Activated CD4-positive, alpha-beta T cell treated with anti-CD3 and anti-CD28 coated beads, Interleukin-2, amount 10 ng/mL, durations not matched to agents 24 days and 14 days (primary cell): ENCODE measurements at regions not wholly inside any gene's neighbourhood (a gene's known extent, or its start where the extent isn't known, plus 50 kb on each side); places are given as distances from the start of the nearest gene placed in this dataset.
"Not testable (repeated sequence)": the region's sequence is repeated elsewhere in the genome, so short reads cannot be mapped to it uniquely, and the experiment has no call there.

Experiments used
- DNase-seq: peaks from one replicate; pipeline ENCODE4 v3.0.0; 2022
- H3K27ac Mint-ChIP-seq: one replicate; pipeline ENCODE4 v1.8.0; 2022; ENCODE audit warnings: mild to moderate bottlenecking, mixed read lengths
- H3K27me3 Mint-ChIP-seq: one replicate; pipeline ENCODE4 v1.8.0; 2022; ENCODE audit warnings: mixed read lengths
- H3K36me3 Mint-ChIP-seq: one replicate; pipeline ENCODE4 v1.8.0; 2022; ENCODE audit warnings: low read depth, mild to moderate bottlenecking, mixed read lengths
- H3K4me1 Mint-ChIP-seq: one replicate; pipeline ENCODE4 v1.8.0; 2021; ENCODE audit warnings: mixed read lengths
- H3K4me3 Mint-ChIP-seq: one replicate; pipeline ENCODE4 v1.8.0; 2022; ENCODE audit warnings: mild to moderate bottlenecking, moderate library complexity, mixed read lengths
- H3K9me3 Mint-ChIP-seq: one replicate; pipeline ENCODE4 v1.8.0; 2021; ENCODE audit warnings: mixed read lengths
- intact Hi-C: fragments of 100-400 bp; cut with micrococcal nuclease; formaldehyde crosslinking; loops from one replicate; pipeline ENCODE4 v1.15.1; 2023

GRCh38 chr12:60758224-60758623 lies 1162.4 kb downstream of the SLC16A7 start:
- intact Hi-C loops: no loop called here
- Mint-ChIP-seq H3K27me3 (no peaks in the 10 kb centered on the region), H3K27ac (no peak overlapping the region), H3K4me1 (no peaks in the 10 kb centered on the region), H3K9me3 (peaks cover 5% of the 10 kb centered on the region), H3K36me3 (no peaks in the 10 kb centered on the region), H3K4me3 (no peak overlapping the region)
- no peak for DNase-seq

- no peak for DNase-seq
- H3K36me3 Mint-ChIP-seq: no peaks in the 10 kb centered on the region
- H3K4me1 Mint-ChIP-seq: no peaks in the 10 kb centered on the region
- peaks cover 4% of the 10 kb centered on the region for H3K9me3 Mint-ChIP-seq
- no peaks in the 10 kb centered on the region for H3K27me3 Mint-ChIP-seq
- H3K4me3 Mint-ChIP-seq: no peak overlapping the region
- no peak overlapping the region for H3K27ac Mint-ChIP-seq
- intact Hi-C loops: no loop called here
These were observed 1165.1 kb downstream of the SLC16A7 start for GRCh38 chr12:60760965-60761364.

GRCh38 chr12:60801166-60801565 lies 1205.3 kb downstream of the SLC16A7 start:
- intact Hi-C loops: not testable (repeated sequence)

GRCh38 chr12:60803147-60803546 lies 1207.3 kb downstream of the SLC16A7 start:
- no peak for DNase-seq
- Mint-ChIP-seq H3K4me3 (no peak overlapping the region), H3K27ac (no peak overlapping the region), H3K36me3 (no peaks in the 10 kb centered on the region), H3K27me3 (no peaks in the 10 kb centered on the region), H3K4me1 (no peaks in the 10 kb centered on the region), H3K9me3 (peaks cover 4% of the 10 kb centered on the region)
- intact Hi-C loops: no loop called here

More at GRCh38 chr12:60801166-60801565, 1205.3 kb downstream of the SLC16A7 start:
- not testable (repeated sequence) for H3K27ac Mint-ChIP-seq, DNase-seq, H3K9me3 Mint-ChIP-seq, H3K4me3 Mint-ChIP-seq, H3K27me3 Mint-ChIP-seq, H3K36me3 Mint-ChIP-seq, H3K4me1 Mint-ChIP-seq

- H3K4me1 Mint-ChIP-seq: no peaks in the 10 kb centered on the region
- no peak overlapping the region for H3K27ac Mint-ChIP-seq
- H3K4me3 Mint-ChIP-seq: no peak overlapping the region
- H3K36me3 Mint-ChIP-seq: no peaks in the 10 kb centered on the region
- no peaks in the 10 kb centered on the region for H3K27me3 Mint-ChIP-seq
- intact Hi-C loops: no loop called here
- no peak for DNase-seq
- H3K9me3 Mint-ChIP-seq: peaks cover 4% of the 10 kb centered on the region
These were observed 1209.5 kb downstream of the SLC16A7 start for GRCh38 chr12:60805364-60805763.

- no peak overlapping the region for H3K4me3 Mint-ChIP-seq
- no peak overlapping the region for H3K27ac Mint-ChIP-seq
- no peaks in the 10 kb centered on the region for H3K27me3 Mint-ChIP-seq
- H3K4me1 Mint-ChIP-seq: no peaks in the 10 kb centered on the region
- no peak for DNase-seq
- intact Hi-C loops: no loop called here
- H3K9me3 Mint-ChIP-seq: no peaks in the 10 kb centered on the region
- no peaks in the 10 kb centered on the region for H3K36me3 Mint-ChIP-seq
These were observed 1224.0 kb downstream of the SLC16A7 start for GRCh38 chr12:60819794-60820193.

GRCh38 chr12:60822580-60822979 lies 1226.8 kb downstream of the SLC16A7 start:
- DNase-seq: no peak
- no peaks in the 10 kb centered on the region for H3K4me1 Mint-ChIP-seq
- no peaks in the 10 kb centered on the region for H3K27me3 Mint-ChIP-seq
- H3K36me3 Mint-ChIP-seq: no peaks in the 10 kb centered on the region
- no peak overlapping the region for H3K27ac Mint-ChIP-seq
- no peak overlapping the region for H3K4me3 Mint-ChIP-seq
- no peaks in the 10 kb centered on the region for H3K9me3 Mint-ChIP-seq
- intact Hi-C loops: no loop called here

- no peaks in the 10 kb centered on the region for H3K27me3 Mint-ChIP-seq
These were observed 1234.6 kb downstream of the SLC16A7 start for GRCh38 chr12:60830381-60830780.

GRCh38 chr12:60832290-60832689 lies 1236.5 kb downstream of the SLC16A7 start:
- no peak overlapping the region for H3K4me3 Mint-ChIP-seq
- H3K27me3 Mint-ChIP-seq: no peaks in the 10 kb centered on the region
- DNase-seq: no peak
- intact Hi-C loops: no loop called here
- no peaks in the 10 kb centered on the region for H3K9me3 Mint-ChIP-seq
- no peak overlapping the region for H3K27ac Mint-ChIP-seq
- no peaks in the 10 kb centered on the region for H3K4me1 Mint-ChIP-seq
- H3K36me3 Mint-ChIP-seq: no peaks in the 10 kb centered on the region

More at GRCh38 chr12:60830381-60830780, 1234.6 kb downstream of the SLC16A7 start:
- Mint-ChIP-seq H3K36me3 (no peaks in the 10 kb centered on the region), H3K9me3 (no peaks in the 10 kb centered on the region), H3K4me1 (no peaks in the 10 kb centered on the region), H3K27ac (no peak overlapping the region), H3K4me3 (no peak overlapping the region)
- intact Hi-C loops: no loop called here
- no peak for DNase-seq

- Mint-ChIP-seq H3K9me3 (no peaks in the 10 kb centered on the region), H3K4me3 (no peak overlapping the region), H3K27ac (no peak overlapping the region), H3K27me3 (no peaks in the 10 kb centered on the region), H3K4me1 (no peaks in the 10 kb centered on the region), H3K36me3 (no peaks in the 10 kb centered on the region)
- intact Hi-C loops: no loop called here
- no peak for DNase-seq
These were observed 1238.5 kb downstream of the SLC16A7 start for GRCh38 chr12:60834372-60834771.

GRCh38 chr12:60834806-60835205 lies 1239.0 kb downstream of the SLC16A7 start:
- no peak for DNase-seq
- Mint-ChIP-seq H3K27ac (no peak overlapping the region), H3K4me1 (no peaks in the 10 kb centered on the region), H3K36me3 (no peaks in the 10 kb centered on the region), H3K4me3 (no peak overlapping the region), H3K27me3 (no peaks in the 10 kb centered on the region), H3K9me3 (no peaks in the 10 kb centered on the region)
- intact Hi-C loops: no loop called here

- no peaks in the 10 kb centered on the region for H3K27me3 Mint-ChIP-seq
- H3K27ac Mint-ChIP-seq: no peak overlapping the region
- no peaks in the 10 kb centered on the region for H3K9me3 Mint-ChIP-seq
- no peaks in the 10 kb centered on the region for H3K36me3 Mint-ChIP-seq
- no peaks in the 10 kb centered on the region for H3K4me1 Mint-ChIP-seq
- no peak overlapping the region for H3K4me3 Mint-ChIP-seq
- DNase-seq: no peak
- intact Hi-C loops: no loop called here
These were observed 1240.8 kb downstream of the SLC16A7 start for GRCh38 chr12:60836651-60837050.

- intact Hi-C loops: no loop called here
- DNase-seq: no peak
- no peak overlapping the region for H3K27ac Mint-ChIP-seq
- no peaks in the 10 kb centered on the region for H3K27me3 Mint-ChIP-seq
- H3K9me3 Mint-ChIP-seq: no peaks in the 10 kb centered on the region
- H3K4me1 Mint-ChIP-seq: no peaks in the 10 kb centered on the region
- no peaks in the 10 kb centered on the region for H3K36me3 Mint-ChIP-seq
- H3K4me3 Mint-ChIP-seq: no peak overlapping the region
These were observed 1246.4 kb downstream of the SLC16A7 start for GRCh38 chr12:60842181-60842580.

GRCh38 chr12:60844101-60844500 lies 1248.3 kb downstream of the SLC16A7 start:
- H3K27me3 Mint-ChIP-seq: no peaks in the 10 kb centered on the region
- H3K4me3 Mint-ChIP-seq: no peak overlapping the region
- H3K36me3 Mint-ChIP-seq: no peaks in the 10 kb centered on the region
- H3K9me3 Mint-ChIP-seq: no peaks in the 10 kb centered on the region
- intact Hi-C loops: no loop called here
- H3K4me1 Mint-ChIP-seq: no peaks in the 10 kb centered on the region
- no peak for DNase-seq
- H3K27ac Mint-ChIP-seq: no peak overlapping the region

GRCh38 chr12:60844875-60845274 lies 1249.0 kb downstream of the SLC16A7 start:
- Mint-ChIP-seq H3K27ac (no peak overlapping the region), H3K36me3 (no peaks in the 10 kb centered on the region), H3K27me3 (no peaks in the 10 kb centered on the region), H3K4me3 (no peak overlapping the region), H3K4me1 (no peaks in the 10 kb centered on the region), H3K9me3 (no peaks in the 10 kb centered on the region)
- intact Hi-C loops: no loop called here
- no peak for DNase-seq
